OCI-LY3 (cell line): ENCODE measurements at regions not wholly inside any gene's neighbourhood (a gene's known extent, or its start where the extent isn't known, plus 50 kb on each side); places are given as distances from the start of the nearest gene placed in this dataset.

Experiments
- H2AFZ ChIP-seq: fragments of 200-600, 300-600 bp; shearing (Covaris generic); 2 replicates; pipeline ENCODE4 v1.6.0; 2014; ENCODE audit warnings: antibody characterized with exemption, low read depth, low read length
- H3K27ac ChIP-seq: fragments of 200-600, 300-600 bp; sonication (generic); 2 replicates; pipeline ENCODE4 v1.5.1; 2014; ENCODE audit warnings: mild to moderate bottlenecking, low read length, moderate library complexity, mixed read lengths
- H3K27me3 ChIP-seq: fragments of 200-600, 300-600 bp; sonication (generic); 2 replicates; pipeline ENCODE4 v1.6.1; 2014; ENCODE audit warnings: low read depth, low read length, mixed read lengths
- H3K36me3 ChIP-seq: fragments of 200-600, 300-600 bp; sonication (generic); replicated peaks from 2 replicates; pipeline ENCODE3; 2014; ENCODE audit warnings: low read depth, low read length, mixed read lengths
- H3K4me1 ChIP-seq: fragments of 300-600, 200-600 bp; sonication (generic); 2 replicates; pipeline ENCODE4 v1.6.1; 2014; ENCODE audit warnings: low read length, mixed read lengths
- H3K4me2 ChIP-seq: fragments of 200-600, 300-600 bp; sonication (generic); 2 replicates; pipeline ENCODE4 v1.6.1; 2014; ENCODE audit warnings: low read length, mixed read lengths
- H3K4me3 ChIP-seq: fragments of 300-600, 200-600 bp; sonication (generic); 2 replicates; pipeline ENCODE4 v1.5.1; 2014; ENCODE audit warnings: antibody characterized with exemption, mild to moderate bottlenecking, low read length, moderate library complexity
- H3K79me2 ChIP-seq: fragments of 300-600, 200-600 bp; shearing (Covaris generic); 2 replicates; pipeline ENCODE4 v1.6.1; 2014; ENCODE audit warnings: mild to moderate bottlenecking, low read length, mixed read lengths
- H3K9ac ChIP-seq: fragments of 300-600, 200-600 bp; shearing (Covaris generic); 2 replicates; pipeline ENCODE4 v1.6.0; 2014; ENCODE audit warnings: mild to moderate bottlenecking, low read length, moderate library complexity
- H3K9me3 ChIP-seq: fragments of 200-600, 300-600 bp; shearing (Covaris generic); 2 replicates; pipeline ENCODE4 v1.6.1; 2014; ENCODE audit warnings: low read length, mixed read lengths; ENCODE audit not compliant: insufficient read depth
- H4K20me1 ChIP-seq: fragments of 200-600, 300-600 bp; sonication (generic); 2 replicates; pipeline ENCODE4 v1.6.1; 2016; ENCODE audit warnings: low read length, mixed read lengths; ENCODE audit not compliant: insufficient read depth
- CTCF ChIP-seq: fragments of 200-600, 300-600 bp; sonication (generic); IDR thresholded peaks from 2 replicates; pipeline ENCODE4 v1.5.1; 2014; ENCODE audit warnings: antibody characterized with exemption, low read length, low read depth
- EZH2phosphoT487 ChIP-seq: fragments of 200-600 bp; shearing (Covaris generic); IDR thresholded peaks from 2 replicates; pipeline ENCODE4 v1.6.1; 2018; ENCODE audit warnings: antibody characterized with exemption, mixed run types, low read depth

GRCh38 chr4:145389550-145389949 is 92.1 kb upstream of the SMAD1 start:
- no peaks in the 10 kb centered on the region for H3K36me3 ChIP-seq
- no peak overlapping the region for H3K9ac ChIP-seq
- H3K4me3 ChIP-seq, result no peak overlapping the region
- no peaks in the 10 kb centered on the region for H3K79me2 ChIP-seq
- no peak for TF ChIP-seq EZH2phosphoT487
- no peak for TF ChIP-seq CTCF
- no peaks in the 10 kb centered on the region for H4K20me1 ChIP-seq
- no peak overlapping the region for H3K27ac ChIP-seq
- no peaks in the 10 kb centered on the region for H3K4me1 ChIP-seq
- H3K9me3 ChIP-seq, result no peaks in the 10 kb centered on the region
- H3K27me3 ChIP-seq, result peaks cover 2% of the 10 kb centered on the region; the same call in 1 of the 2 replicates
- H3K4me2 ChIP-seq, result no peak overlapping the region
- H2AFZ ChIP-seq, result no peak overlapping the region

- H2AFZ ChIP-seq, result no peak overlapping the region
- H3K36me3 ChIP-seq, result no peaks in the 10 kb centered on the region
- H3K4me1 ChIP-seq, result no peaks in the 10 kb centered on the region
- H3K4me2 ChIP-seq, result no peak overlapping the region
- no peaks in the 10 kb centered on the region for H3K79me2 ChIP-seq
- peaks cover 2% of the 10 kb centered on the region; the same call in 1 of the 2 replicates for H3K27me3 ChIP-seq
- H3K27ac ChIP-seq, result no peak overlapping the region
- no peaks in the 10 kb centered on the region for H3K9me3 ChIP-seq
- no peak overlapping the region for H3K9ac ChIP-seq
- H4K20me1 ChIP-seq, result no peaks in the 10 kb centered on the region
- TF ChIP-seq CTCF (no peak), EZH2phosphoT487 (no peak)
- H3K4me3 ChIP-seq, result no peak overlapping the region
These were observed 93.6 kb upstream of the SMAD1 start for GRCh38 chr4:145388043-145388442.

- TF ChIP-seq CTCF (no peak), EZH2phosphoT487 (no peak)
- Histone ChIP-seq H3K4me1 (no peaks in the 10 kb centered on the region), H3K27me3 (peaks cover 2% of the 10 kb centered on the region; the same call in 1 of the 2 replicates), H3K27ac (no peak overlapping the region), H3K9ac (no peak overlapping the region), H3K36me3 (no peaks in the 10 kb centered on the region), H3K4me2 (no peak overlapping the region), H4K20me1 (no peaks in the 10 kb centered on the region), H3K9me3 (no peaks in the 10 kb centered on the region), H2AFZ (no peak overlapping the region), H3K4me3 (no peak overlapping the region), H3K79me2 (no peaks in the 10 kb centered on the region)
These were observed 94.6 kb upstream of the SMAD1 start for GRCh38 chr4:145387079-145387478.

GRCh38 chr4:145381163-145381562 is 100.5 kb upstream of the SMAD1 start:
- no peaks in the 10 kb centered on the region for H3K36me3 ChIP-seq
- no peaks in the 10 kb centered on the region for H3K27me3 ChIP-seq
- no peaks in the 10 kb centered on the region for H3K9me3 ChIP-seq
- H4K20me1 ChIP-seq, result no peaks in the 10 kb centered on the region
- no peak overlapping the region for H3K4me2 ChIP-seq
- H3K4me1 ChIP-seq, result no peaks in the 10 kb centered on the region
- H3K79me2 ChIP-seq, result no peaks in the 10 kb centered on the region
- H3K9ac ChIP-seq, result no peak overlapping the region
- TF ChIP-seq EZH2phosphoT487 (no peak), CTCF (no peak)
- no peak overlapping the region for H3K27ac ChIP-seq
- H2AFZ ChIP-seq, result no peak overlapping the region
- no peak overlapping the region for H3K4me3 ChIP-seq
